Duodenal mucosa (tissue), 2 donors: ENCODE measurements at regions not wholly inside any gene's neighbourhood (a gene's known extent, or its start where the extent isn't known, plus 50 kb on each side); places are given as distances from the start of the nearest gene placed in this dataset.

Experiments
- H3K27ac ChIP-seq: one replicate; pipeline ENCODE4 v1.7.0; 2013; ENCODE audit warnings: low read depth, low read length
- H3K27me3 ChIP-seq, 2 donors: one replicate each; pipeline ENCODE4 v1.7.0; 2013; ENCODE audit warnings: low read length in 2 of 2, control low read depth in 1 of 2; ENCODE audit not compliant: insufficient read depth in 2 of 2, control insufficient read depth in 1 of 2
- H3K36me3 ChIP-seq, 2 donors: one replicate each; pipeline ENCODE4 v1.7.0; 2013; ENCODE audit warnings: low read length in 2 of 2, control low read depth in 1 of 2; ENCODE audit not compliant: insufficient read depth in 2 of 2, control insufficient read depth in 1 of 2
- H3K4me1 ChIP-seq, 2 donors: one replicate each; pipeline ENCODE4 v1.7.0; 2013; ENCODE audit warnings: low read length in 2 of 2, control low read depth in 1 of 2; ENCODE audit not compliant: insufficient read depth in 2 of 2, control insufficient read depth in 1 of 2
- H3K4me3 ChIP-seq, 2 donors: one replicate each; pipeline ENCODE4 v1.7.0; 2013; ENCODE audit warnings: low read length in 2 of 2, low read depth in 1 of 2
- H3K9ac ChIP-seq, 2 donors: one replicate each; pipeline ENCODE4 v1.7.0; 2013; ENCODE audit warnings: low read length in 2 of 2, low read depth in 1 of 2
- H3K9me3 ChIP-seq, 2 donors: one replicate each; pipeline ENCODE4 v1.7.0; 2013; ENCODE audit warnings: low read length in 2 of 2, control low read depth in 1 of 2; ENCODE audit not compliant: control insufficient read depth in 1 of 2

- Histone ChIP-seq H3K27me3 (no peaks in the 10 kb centered on the region), H3K9me3 (peaks cover 3 to 4% of the 10 kb centered on the region in 2 donors), H3K4me3 (no peak overlapping the region), H3K27ac (no peak overlapping the region), H3K9ac (no peak overlapping the region), H3K36me3 (no peaks in the 10 kb centered on the region), H3K4me1 (peaks cover 9 to 15% of the 10 kb centered on the region in 2 donors)
Observed at GRCh38 chr21:28371713-28372112, 621.0 kb downstream of the LTN1 start.

GRCh38 chr21:28359300-28359699, 633.4 kb downstream of the LTN1 start:
- H3K4me1 ChIP-seq: no peaks in the 10 kb centered on the region
- H3K36me3 ChIP-seq: no peaks in the 10 kb centered on the region
- no peak overlapping the region for H3K27ac ChIP-seq
- H3K9ac ChIP-seq: no peak overlapping the region
- no peaks in the 10 kb centered on the region for H3K27me3 ChIP-seq
- no peaks in the 10 kb centered on the region for H3K9me3 ChIP-seq
- H3K4me3 ChIP-seq: no peak overlapping the region

GRCh38 chr21:28358702-28359101, 634.0 kb downstream of the LTN1 start:
- H3K9me3 ChIP-seq: no peaks in the 10 kb centered on the region
- H3K9ac ChIP-seq: no peak overlapping the region
- H3K27me3 ChIP-seq: no peaks in the 10 kb centered on the region
- no peak overlapping the region for H3K27ac ChIP-seq
- H3K4me3 ChIP-seq: no peak overlapping the region
- H3K4me1 ChIP-seq: no peaks in the 10 kb centered on the region
- H3K36me3 ChIP-seq: no peaks in the 10 kb centered on the region

GRCh38 chr21:28358170-28358569, 634.5 kb downstream of the LTN1 start:
- no peak overlapping the region for H3K9ac ChIP-seq
- no peaks in the 10 kb centered on the region for H3K9me3 ChIP-seq
- no peaks in the 10 kb centered on the region for H3K27me3 ChIP-seq
- H3K36me3 ChIP-seq: no peaks in the 10 kb centered on the region
- no peak overlapping the region for H3K4me3 ChIP-seq
- no peaks in the 10 kb centered on the region for H3K4me1 ChIP-seq
- H3K27ac ChIP-seq: no peak overlapping the region

GRCh38 chr21:28357743-28358142, 634.9 kb downstream of the LTN1 start:
- Histone ChIP-seq H3K9me3 (no peaks in the 10 kb centered on the region), H3K27me3 (no peaks in the 10 kb centered on the region), H3K4me1 (no peaks in the 10 kb centered on the region), H3K27ac (no peak overlapping the region), H3K36me3 (no peaks in the 10 kb centered on the region), H3K9ac (no peak overlapping the region), H3K4me3 (no peak overlapping the region)

- H3K27ac ChIP-seq: no peak overlapping the region
- no peaks in the 10 kb centered on the region for H3K9me3 ChIP-seq
- no peak overlapping the region for H3K4me3 ChIP-seq
Observed at GRCh38 chr21:28356422-28356821, 636.3 kb downstream of the LTN1 start.

GRCh38 chr21:28345934-28346333, 646.7 kb downstream of the LTN1 start:
- Histone ChIP-seq H3K36me3 (no peaks in the 10 kb centered on the region), H3K27me3 (no peaks in the 10 kb centered on the region), H3K9me3 (no peaks in the 10 kb centered on the region), H3K9ac (no peak overlapping the region), H3K4me3 (no peak overlapping the region), H3K27ac (no peak overlapping the region), H3K4me1 (no peaks in the 10 kb centered on the region)

More at GRCh38 chr21:28356422-28356821, 636.3 kb downstream of the LTN1 start:
- H3K4me1 ChIP-seq: no peaks in the 10 kb centered on the region
- H3K27me3 ChIP-seq: no peaks in the 10 kb centered on the region
- no peak overlapping the region for H3K9ac ChIP-seq
- H3K36me3 ChIP-seq: no peaks in the 10 kb centered on the region

GRCh38 chr21:28344985-28345384, 647.7 kb downstream of the LTN1 start:
- H3K36me3 ChIP-seq: no peaks in the 10 kb centered on the region
- H3K4me3 ChIP-seq: no peak overlapping the region
- no peaks in the 10 kb centered on the region for H3K9me3 ChIP-seq
- no peak overlapping the region for H3K9ac ChIP-seq
- H3K27me3 ChIP-seq: no peaks in the 10 kb centered on the region
- no peak overlapping the region for H3K27ac ChIP-seq
- no peaks in the 10 kb centered on the region for H3K4me1 ChIP-seq

GRCh38 chr21:28342212-28342810, 650.4 kb downstream of the LTN1 start:
- H3K9ac ChIP-seq: no peak overlapping the region
- no peaks in the 10 kb centered on the region for H3K36me3 ChIP-seq
- no peaks in the 10 kb centered on the region for H3K27me3 ChIP-seq
- H3K4me3 ChIP-seq: no peak overlapping the region
- no peaks in the 10 kb centered on the region for H3K9me3 ChIP-seq
- H3K27ac ChIP-seq: no peak overlapping the region
- H3K4me1 ChIP-seq: peaks cover 0 to 6% of the 10 kb centered on the region in 2 donors

- no peaks in the 10 kb centered on the region for H3K36me3 ChIP-seq
- no peaks in the 10 kb centered on the region for H3K27me3 ChIP-seq
- H3K4me1 ChIP-seq: peaks cover 0 to 6% of the 10 kb centered on the region in 2 donors
- H3K9me3 ChIP-seq: no peaks in the 10 kb centered on the region
- H3K4me3 ChIP-seq: no peak overlapping the region
- H3K27ac ChIP-seq: no peak overlapping the region
- no peak overlapping the region for H3K9ac ChIP-seq
Observed at GRCh38 chr21:28339403-28339802, 653.3 kb downstream of the LTN1 start.
